ENCODE measurements at regions not wholly inside any gene's neighbourhood (a gene's known extent, or its start where the extent isn't known, plus 50 kb on each side); places are given as distances from the start of the nearest gene placed in this dataset.

DNA sequence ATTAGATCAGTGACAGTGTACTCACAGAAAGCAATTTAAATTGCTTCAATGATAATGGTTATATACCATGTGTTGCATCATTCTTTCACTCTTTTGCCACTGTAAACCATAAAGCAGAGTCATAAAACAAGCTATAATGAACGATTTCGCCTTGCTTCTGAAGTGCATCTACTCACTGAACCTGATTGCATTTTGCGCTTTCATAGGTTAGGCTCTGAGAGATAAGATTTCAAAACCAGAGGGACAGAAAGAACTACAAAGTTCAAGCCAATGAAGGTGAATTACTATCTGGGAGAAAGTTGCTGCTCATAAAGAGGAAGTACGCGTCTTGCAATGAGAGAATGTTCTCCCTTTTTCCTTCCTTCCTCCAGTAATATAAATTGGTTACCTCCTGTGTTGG, 412.7 kb downstream of the CETN3 start:
- POLR2A ChIA-PET (ENCODE audit: low non-redundant PET) = no interaction called here
- H3K27ac ChIP-seq = no peak overlapping the region
- TF ChIP-seq, protein P1, sequence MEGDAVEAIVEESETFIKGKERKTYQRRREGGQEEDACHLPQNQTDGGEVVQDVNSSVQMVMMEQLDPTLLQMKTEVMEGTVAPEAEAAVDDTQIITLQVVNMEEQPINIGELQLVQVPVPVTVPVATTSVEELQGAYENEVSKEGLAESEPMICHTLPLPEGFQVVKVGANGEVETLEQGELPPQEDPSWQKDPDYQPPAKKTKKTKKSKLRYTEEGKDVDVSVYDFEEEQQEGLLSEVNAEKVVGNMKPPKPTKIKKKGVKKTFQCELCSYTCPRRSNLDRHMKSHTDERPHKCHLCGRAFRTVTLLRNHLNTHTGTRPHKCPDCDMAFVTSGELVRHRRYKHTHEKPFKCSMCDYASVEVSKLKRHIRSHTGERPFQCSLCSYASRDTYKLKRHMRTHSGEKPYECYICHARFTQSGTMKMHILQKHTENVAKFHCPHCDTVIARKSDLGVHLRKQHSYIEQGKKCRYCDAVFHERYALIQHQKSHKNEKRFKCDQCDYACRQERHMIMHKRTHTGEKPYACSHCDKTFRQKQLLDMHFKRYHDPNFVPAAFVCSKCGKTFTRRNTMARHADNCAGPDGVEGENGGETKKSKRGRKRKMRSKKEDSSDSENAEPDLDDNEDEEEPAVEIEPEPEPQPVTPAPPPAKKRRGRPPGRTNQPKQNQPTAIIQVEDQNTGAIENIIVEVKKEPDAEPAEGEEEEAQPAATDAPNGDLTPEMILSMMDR (conservative IDR thresholded peaks at IDR 0.05; ENCODE audit: low read depth) = no peak
- CTCF ChIA-PET = interaction anchor here (0.6 kb wide), 1 partner anchor 1132 kb away, joined by 3 read pairs; no protein-coding TSS in a partner anchor
- DNase-seq (ENCODE audit: low spot score) = no peak

DNA sequence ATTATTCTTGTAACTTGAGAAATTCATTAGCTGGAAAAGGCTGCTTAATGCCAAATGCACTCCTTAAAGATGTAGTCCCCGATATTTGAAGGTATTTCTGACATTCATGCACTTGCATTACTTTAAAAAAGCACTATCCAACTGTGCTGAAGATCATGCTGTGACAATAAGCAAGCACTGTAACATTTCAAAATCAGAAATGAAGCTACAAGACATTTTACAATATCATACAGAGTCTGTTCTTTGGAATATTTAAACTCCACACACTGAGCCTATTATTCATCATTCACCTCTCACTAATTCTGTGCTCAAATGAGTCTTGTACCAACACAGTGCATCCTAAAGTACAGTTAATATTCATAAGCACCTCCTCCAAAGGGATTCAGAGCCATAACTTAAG, 413.2 kb downstream of the CETN3 start:
- H3K27ac ChIP-seq = no peak overlapping the region
- no peak for DNase-seq (ENCODE audit: low spot score)
- ChIA-PET CTCF (no interaction called here), POLR2A (ENCODE audit: low non-redundant PET) (no interaction called here)
- TF ChIP-seq, protein P1 (conservative IDR thresholded peaks at IDR 0.05; ENCODE audit: low read depth) = no peak

DNA sequence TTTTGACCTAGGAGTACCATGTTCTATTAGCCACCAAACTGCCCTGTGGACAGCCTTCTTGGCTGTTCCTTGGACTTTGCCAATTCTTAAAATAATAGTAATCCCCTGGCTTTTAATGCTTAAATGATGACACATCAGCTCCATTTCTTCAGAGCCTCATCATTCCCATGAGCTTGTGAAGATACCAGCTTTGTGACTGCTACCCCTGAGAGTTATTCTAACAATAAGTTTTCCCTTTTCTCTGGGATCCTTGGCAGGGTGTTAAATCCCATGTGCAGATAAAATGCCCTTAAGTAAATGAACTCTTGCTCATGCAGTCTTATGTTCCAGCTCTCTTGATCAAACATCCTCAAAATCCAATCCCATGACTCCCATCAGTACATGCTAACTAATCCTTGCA, 415.3 kb downstream of the CETN3 start:
- TF ChIP-seq, protein P1 (conservative IDR thresholded peaks at IDR 0.05; ENCODE audit: low read depth) = no peak
- CTCF ChIA-PET = no interaction called here
- no peak for DNase-seq (ENCODE audit: low spot score)
- POLR2A ChIA-PET (ENCODE audit: low non-redundant PET) = no interaction called here
- no peak overlapping the region for H3K27ac ChIP-seq

DNA sequence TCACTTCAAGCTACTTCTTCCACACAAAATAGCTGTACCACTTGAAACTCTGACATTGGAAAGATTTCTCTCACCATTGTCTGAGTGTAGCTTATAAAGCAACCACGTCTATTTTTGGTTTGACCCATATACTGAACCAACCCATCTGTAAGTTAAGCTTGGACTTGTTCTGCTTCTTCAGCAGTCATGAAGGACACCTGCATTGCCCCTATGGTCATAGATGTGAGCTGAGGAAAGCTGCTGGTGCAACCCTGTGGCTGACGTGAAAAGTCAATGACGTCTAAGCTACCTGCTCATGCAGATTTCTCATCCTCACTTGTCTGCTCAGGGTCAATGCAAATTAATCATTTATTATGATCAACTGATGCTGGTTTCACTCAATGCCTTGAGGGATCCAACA, 417.4 kb downstream of the CETN3 start:
- DNase-seq (ENCODE audit: low spot score) = no peak
- TF ChIP-seq, protein P1 (conservative IDR thresholded peaks at IDR 0.05; ENCODE audit: low read depth) = no peak
- ChIA-PET CTCF (no interaction called here), POLR2A (ENCODE audit: low non-redundant PET) (no interaction called here)
- H3K27ac ChIP-seq = no peak overlapping the region

DNA sequence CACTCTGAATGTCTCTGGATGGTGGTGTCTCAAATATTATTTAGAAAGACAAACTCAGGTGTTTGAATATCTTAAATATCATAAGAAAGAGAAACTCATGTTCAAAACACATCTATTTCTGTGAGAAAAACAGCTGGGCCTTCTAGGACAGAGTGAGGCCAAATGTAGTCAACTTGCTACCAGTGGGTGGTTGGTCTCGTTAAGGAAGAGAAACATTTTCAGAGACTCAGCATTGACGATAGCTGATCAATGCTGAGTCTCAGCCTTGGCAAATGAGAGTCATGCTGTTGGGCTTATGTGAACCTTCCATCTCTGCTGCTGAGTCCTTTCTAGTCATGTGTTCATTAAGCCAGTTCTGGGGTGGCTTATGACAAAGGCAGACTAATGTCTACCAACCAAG, 418.0 kb downstream of the CETN3 start:
- TF ChIP-seq, protein P1 (conservative IDR thresholded peaks at IDR 0.05; ENCODE audit: low read depth) = no peak
- CTCF ChIA-PET = no interaction called here
- POLR2A ChIA-PET (ENCODE audit: low non-redundant PET) = no interaction called here
- no peak overlapping the region for H3K27ac ChIP-seq
- DNase-seq (ENCODE audit: low spot score) = no peak

DNA sequence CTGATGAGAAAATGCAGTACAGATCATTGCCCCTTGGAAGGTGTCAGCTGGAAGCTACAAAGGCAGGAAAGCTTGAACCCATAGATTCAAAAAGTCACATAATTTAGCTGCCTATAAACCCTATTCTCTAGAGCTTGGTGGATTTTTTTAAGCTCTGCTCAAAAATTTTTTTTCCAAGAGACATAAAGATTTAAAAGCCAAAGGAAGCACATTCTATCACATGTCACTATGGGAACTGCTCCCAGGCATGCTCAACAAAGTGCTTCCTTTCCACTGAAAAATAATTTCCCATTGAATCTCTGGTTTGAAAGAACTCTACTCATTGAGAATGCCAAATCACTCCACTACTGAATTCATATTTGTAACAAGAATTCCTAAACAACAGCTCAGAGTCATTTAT, 419.8 kb downstream of the CETN3 start:
- DNase-seq (ENCODE audit: low spot score) = no peak
- ChIA-PET POLR2A (ENCODE audit: low non-redundant PET) (no interaction called here), CTCF (no interaction called here)
- H3K27ac ChIP-seq = no peak overlapping the region
- TF ChIP-seq, protein P1 (conservative IDR thresholded peaks at IDR 0.05; ENCODE audit: low read depth) = no peak
